ENCODE measurements at regions not wholly inside any gene's neighbourhood (a gene's known extent, or its start where the extent isn't known, plus 50 kb on each side); places are given as distances from the start of the nearest gene placed in this dataset.
"Not testable (repeated sequence)": the region's sequence is repeated elsewhere in the genome, so short reads cannot be mapped to it uniquely, and the experiment has no call there.

DNA sequence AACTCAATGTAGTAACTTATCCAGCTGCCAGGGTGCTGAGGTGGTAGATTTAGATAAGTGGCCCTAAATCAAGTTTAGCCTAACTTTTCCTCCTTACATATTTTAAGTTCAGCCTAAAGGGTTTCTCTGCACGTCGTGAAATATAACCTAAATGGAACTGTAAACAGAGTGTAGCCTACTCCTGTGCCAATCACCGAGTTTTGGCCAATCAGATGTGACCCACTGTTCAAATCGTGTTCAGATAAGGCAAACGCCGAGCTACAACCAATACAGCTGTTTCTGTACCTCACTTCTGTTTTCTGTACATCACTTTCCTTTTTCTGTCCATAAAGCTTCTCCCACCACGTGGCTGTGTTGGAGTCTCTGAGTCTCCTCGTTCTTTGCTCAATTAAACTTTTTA lies 904.2 kb upstream of the POT1 start:
- DNase-seq (ENCODE audit: low read depth), result no peak
- TF ChIP-seq, protein P1, sequence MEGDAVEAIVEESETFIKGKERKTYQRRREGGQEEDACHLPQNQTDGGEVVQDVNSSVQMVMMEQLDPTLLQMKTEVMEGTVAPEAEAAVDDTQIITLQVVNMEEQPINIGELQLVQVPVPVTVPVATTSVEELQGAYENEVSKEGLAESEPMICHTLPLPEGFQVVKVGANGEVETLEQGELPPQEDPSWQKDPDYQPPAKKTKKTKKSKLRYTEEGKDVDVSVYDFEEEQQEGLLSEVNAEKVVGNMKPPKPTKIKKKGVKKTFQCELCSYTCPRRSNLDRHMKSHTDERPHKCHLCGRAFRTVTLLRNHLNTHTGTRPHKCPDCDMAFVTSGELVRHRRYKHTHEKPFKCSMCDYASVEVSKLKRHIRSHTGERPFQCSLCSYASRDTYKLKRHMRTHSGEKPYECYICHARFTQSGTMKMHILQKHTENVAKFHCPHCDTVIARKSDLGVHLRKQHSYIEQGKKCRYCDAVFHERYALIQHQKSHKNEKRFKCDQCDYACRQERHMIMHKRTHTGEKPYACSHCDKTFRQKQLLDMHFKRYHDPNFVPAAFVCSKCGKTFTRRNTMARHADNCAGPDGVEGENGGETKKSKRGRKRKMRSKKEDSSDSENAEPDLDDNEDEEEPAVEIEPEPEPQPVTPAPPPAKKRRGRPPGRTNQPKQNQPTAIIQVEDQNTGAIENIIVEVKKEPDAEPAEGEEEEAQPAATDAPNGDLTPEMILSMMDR (conservative IDR thresholded peaks at IDR 0.05; ENCODE audit: low read depth, low read length), result no peak
- H3K4me3 ChIP-seq (ENCODE audit: low read depth, low read length), result no peak overlapping the region

DNA sequence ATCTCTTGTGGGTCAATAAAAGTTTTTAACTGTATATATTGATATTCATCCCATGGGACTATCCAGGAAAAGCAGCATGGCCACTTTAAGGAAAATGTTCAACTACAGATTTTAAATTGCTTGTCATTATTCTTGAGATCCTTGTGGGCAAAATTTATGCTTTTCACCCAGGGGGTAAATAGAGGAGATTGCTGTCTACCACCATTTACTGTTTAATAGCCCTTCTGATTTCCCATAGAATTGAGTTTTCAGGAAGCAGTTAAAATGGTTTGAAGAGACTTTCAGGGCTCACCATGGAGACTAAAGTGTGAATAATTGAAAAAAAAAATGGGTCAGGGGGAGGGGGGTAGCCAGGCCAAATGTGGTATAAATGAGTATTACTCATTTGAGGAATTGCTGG lies 901.1 kb upstream of the POT1 start:
- H3K4me3 ChIP-seq (ENCODE audit: low read depth, low read length), result no peak overlapping the region
- DNase-seq (ENCODE audit: low read depth), result no peak
- TF ChIP-seq, protein P1 (conservative IDR thresholded peaks at IDR 0.05; ENCODE audit: low read depth, low read length), result no peak

DNA sequence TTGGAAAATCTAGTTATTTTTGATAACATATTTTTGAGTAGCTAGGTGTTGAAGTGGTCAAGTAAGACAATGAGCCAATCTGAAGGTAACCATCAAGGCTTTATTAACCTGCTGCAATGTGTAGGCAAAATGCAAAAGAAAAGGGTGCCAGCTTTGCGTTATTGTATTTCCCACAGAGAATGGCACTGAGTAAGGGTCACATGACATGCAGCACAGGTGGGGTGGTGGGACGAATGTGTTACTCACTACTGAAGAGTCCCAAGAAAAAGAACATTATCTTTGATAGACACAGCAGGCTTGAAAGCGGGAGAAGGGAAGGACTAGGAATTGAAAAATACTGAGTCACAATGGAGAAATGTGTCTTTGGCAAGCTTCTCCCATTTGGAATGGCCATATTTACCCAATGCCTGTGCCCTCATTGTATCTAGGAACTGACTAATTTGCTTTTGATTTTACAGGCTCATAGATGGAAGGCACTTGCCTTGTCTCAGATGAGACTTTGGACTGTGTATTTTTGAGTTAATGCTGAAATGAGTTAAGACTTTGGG lies 898.6 kb upstream of the POT1 start:
- H3K4me3 ChIP-seq (ENCODE audit: low read depth, low read length), result no peak overlapping the region
- peak; percentile 2 for DNase-seq (ENCODE audit: low read depth)
- TF ChIP-seq, protein P1 (conservative IDR thresholded peaks at IDR 0.05; ENCODE audit: low read depth, low read length), result no peak

DNA sequence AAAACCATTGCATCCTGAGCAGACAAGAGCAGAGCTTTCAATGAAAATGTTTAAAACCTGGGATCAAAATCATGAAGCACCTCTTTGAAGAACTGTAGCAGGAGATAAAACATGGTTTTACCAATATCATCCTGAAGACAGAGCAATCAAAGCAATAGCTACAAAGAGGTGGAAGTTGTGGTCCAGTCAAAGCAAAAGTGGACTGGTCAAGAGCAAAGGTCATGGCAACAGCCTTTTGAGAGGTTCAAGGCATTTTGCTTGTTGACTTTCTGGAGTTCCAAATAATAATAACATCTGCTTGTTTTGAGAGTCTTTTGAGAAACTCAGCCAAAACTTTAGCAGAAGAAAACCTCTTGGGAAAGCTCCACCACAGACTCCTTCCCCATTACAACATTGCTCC lies 893.9 kb upstream of the POT1 start:
- TF ChIP-seq, protein P1 (conservative IDR thresholded peaks at IDR 0.05; ENCODE audit: low read depth, low read length), result no peak
- DNase-seq (ENCODE audit: low read depth), result no peak
- H3K4me3 ChIP-seq (ENCODE audit: low read depth, low read length), result no peak overlapping the region

DNA sequence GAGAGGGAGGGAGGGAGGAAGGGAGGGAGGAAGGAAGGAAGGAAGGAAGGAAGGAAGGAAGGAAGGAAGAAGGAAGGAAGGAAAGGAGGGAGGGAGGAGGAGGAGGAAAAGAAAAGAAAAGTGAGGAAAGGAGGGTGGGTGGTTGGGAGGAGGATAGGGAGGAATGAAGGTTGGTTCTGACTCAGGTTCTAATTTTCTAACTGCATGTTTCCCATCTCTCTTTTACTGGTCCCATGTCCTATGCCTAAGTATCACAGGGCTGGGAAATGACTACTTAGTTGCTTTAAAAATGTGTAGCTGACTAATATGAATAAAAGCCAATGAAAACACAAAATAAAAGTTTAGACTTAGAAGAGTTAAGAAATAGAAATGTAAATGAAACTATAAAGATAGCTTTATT lies 890.9 kb upstream of the POT1 start:
- H3K4me3 ChIP-seq (ENCODE audit: low read depth, low read length), result no peak overlapping the region
- TF ChIP-seq, protein P1 (conservative IDR thresholded peaks at IDR 0.05; ENCODE audit: low read depth, low read length), result no peak
- DNase-seq (ENCODE audit: low read depth), result no peak

DNA sequence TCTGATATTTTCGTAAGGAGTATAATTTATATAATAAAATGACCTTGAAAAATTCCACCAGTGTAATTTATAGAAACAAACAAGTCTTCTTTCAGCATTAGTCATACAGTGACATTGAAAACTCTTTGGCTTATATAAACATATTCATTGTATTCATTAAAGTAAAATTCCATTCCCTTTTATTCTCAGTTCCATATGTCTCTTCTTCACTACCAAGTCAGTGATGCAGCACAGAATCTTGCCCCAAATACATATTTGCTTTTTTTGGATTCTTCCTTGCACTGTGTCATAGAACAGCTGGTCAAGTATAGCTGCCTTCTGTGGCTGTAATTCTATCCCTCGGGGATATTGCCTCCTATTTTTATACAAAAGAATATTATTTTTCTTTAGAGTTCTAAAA lies 884.5 kb upstream of the POT1 start:
- TF ChIP-seq, protein P1 (conservative IDR thresholded peaks at IDR 0.05; ENCODE audit: low read depth, low read length), result no peak
- DNase-seq (ENCODE audit: low read depth), result peak; percentile 42
- no peak overlapping the region for H3K4me3 ChIP-seq (ENCODE audit: low read depth, low read length)

DNA sequence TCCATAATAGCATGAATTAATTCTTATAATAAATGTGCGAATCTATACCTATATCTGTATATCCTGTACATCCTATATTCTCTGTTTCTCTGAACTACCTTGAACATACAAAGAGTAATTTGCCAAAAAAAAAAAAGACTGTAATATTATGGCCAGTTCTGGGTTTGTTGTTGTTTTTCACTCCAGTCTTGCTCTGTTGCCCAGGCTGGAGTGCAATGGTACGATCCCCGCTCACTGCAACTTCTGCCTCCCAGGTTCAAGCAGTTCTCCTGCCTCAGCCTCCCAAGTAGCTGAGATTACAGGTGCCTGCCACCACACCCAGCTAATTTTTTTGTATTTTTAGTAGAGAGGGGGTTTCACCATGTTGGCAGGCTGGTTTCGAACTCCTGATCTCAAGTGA lies 876.9 kb upstream of the POT1 start:
- DNase-seq (ENCODE audit: low read depth); H3K4me3 ChIP-seq (ENCODE audit: low read depth, low read length): not testable (repeated sequence)

All from choroid plexus epithelial cell (primary cell).